ENCODE measurements at regions not wholly inside any gene's neighbourhood (a gene's known extent, or its start where the extent isn't known, plus 50 kb on each side); places are given as distances from the start of the nearest gene placed in this dataset.

GRCh38 chr6:47970826-47971225 lies 140.2 kb downstream of the PTCHD4 start:
- Histone ChIP-seq H2AFZ (ENCODE audit: low read length) (no peak overlapping the region), H3K36me3 (ENCODE audit: low read depth, low read length) (no peaks in the 10 kb centered on the region), H3K4me3 (ENCODE audit: low read length) (no peak overlapping the region), H3K79me2 (ENCODE audit: low read length) (no peaks in the 10 kb centered on the region), H3F3A (ENCODE audit: low read length, unreplicated experiment) (no peaks in the 10 kb centered on the region), H3K27ac (ENCODE audit: low read length) (no peak overlapping the region), H4K20me1 (ENCODE audit: low read length) (no peaks in the 10 kb centered on the region), H3K9me2 (replicated peaks; ENCODE audit: low read length) (no peaks in the 10 kb centered on the region), H3K4me2 (ENCODE audit: low read length) (no peak overlapping the region), H3K27me3 (ENCODE audit: low read length) (no peaks in the 10 kb centered on the region), H3K9ac (ENCODE audit: low read length) (no peak overlapping the region), H3K4me1 (ENCODE audit: insufficient read depth, low read length) (no peaks in the 10 kb centered on the region), H3K9me3 (ENCODE audit: low read length) (no peaks in the 10 kb centered on the region)
- no TSS peak for BruUV-seq (replicated peaks)
- no peak for ATAC-seq
- intact Hi-C loops (cut with micrococcal nuclease), result no loop called here
- ChIA-PET POLR2A (ENCODE audit: unreplicated experiment) (no interaction called here), CTCF (no interaction called here)
- DNase-seq, result no peak
- no peak for TF ChIP-seq EZH2 (IDR thresholded peaks at IDR 0.05; ENCODE audit: low read length, unreplicated experiment)
- no peak for TF ChIP-seq EZH2phosphoT487 (IDR thresholded peaks at IDR 0.05; ENCODE audit: borderline replicate concordance, low read length)
- TF ChIP-seq CTCF (conservative IDR thresholded peaks at IDR 0.05; ENCODE audit: low read depth, low read length), result no peak

- Histone ChIP-seq H3K4me3 (ENCODE audit: low read length) (no peak overlapping the region), H3K36me3 (ENCODE audit: low read depth, low read length) (no peaks in the 10 kb centered on the region), H2AFZ (ENCODE audit: low read length) (no peak overlapping the region), H3K27ac (ENCODE audit: low read length) (no peak overlapping the region), H4K20me1 (ENCODE audit: low read length) (no peaks in the 10 kb centered on the region), H3K4me2 (ENCODE audit: low read length) (no peak overlapping the region), H3K79me2 (ENCODE audit: low read length) (no peaks in the 10 kb centered on the region), H3K9me3 (ENCODE audit: low read length) (no peaks in the 10 kb centered on the region), H3K4me1 (ENCODE audit: insufficient read depth, low read length) (no peaks in the 10 kb centered on the region), H3F3A (ENCODE audit: low read length, unreplicated experiment) (no peaks in the 10 kb centered on the region), H3K9ac (ENCODE audit: low read length) (no peak overlapping the region), H3K9me2 (replicated peaks; ENCODE audit: low read length) (no peaks in the 10 kb centered on the region), H3K27me3 (ENCODE audit: low read length) (no peaks in the 10 kb centered on the region)
- ATAC-seq (peak; percentile 64), DNase-seq (peak; percentile 66)
- POLR2A ChIA-PET (ENCODE audit: unreplicated experiment), result no interaction called here
- TF ChIP-seq EZH2 (IDR thresholded peaks at IDR 0.05; ENCODE audit: low read length, unreplicated experiment), result no peak
- no peak for TF ChIP-seq EZH2phosphoT487 (IDR thresholded peaks at IDR 0.05; ENCODE audit: borderline replicate concordance, low read length)
- no peak for TF ChIP-seq CTCF (conservative IDR thresholded peaks at IDR 0.05; ENCODE audit: low read depth, low read length)
- no TSS peak for BruUV-seq (replicated peaks)
- CTCF ChIA-PET, result no interaction called here
- intact Hi-C loops (cut with micrococcal nuclease), result no loop called here
These were observed 143.2 kb downstream of the PTCHD4 start for GRCh38 chr6:47967843-47968242.

GRCh38 chr6:47964969-47965368 lies 146.0 kb downstream of the PTCHD4 start:
- H3K27me3 ChIP-seq (ENCODE audit: low read length), result no peaks in the 10 kb centered on the region
- H3K9me3 ChIP-seq (ENCODE audit: low read length), result no peaks in the 10 kb centered on the region
- ATAC-seq (no peak), DNase-seq (no peak)
- H3K9ac ChIP-seq (ENCODE audit: low read length), result no peak overlapping the region
- H3K4me1 ChIP-seq (ENCODE audit: insufficient read depth, low read length), result no peaks in the 10 kb centered on the region
- no peak overlapping the region for H3K4me3 ChIP-seq (ENCODE audit: low read length)
- intact Hi-C loops (cut with micrococcal nuclease), result no loop called here
- ChIA-PET CTCF (no interaction called here), POLR2A (ENCODE audit: unreplicated experiment) (no interaction called here)
- no peaks in the 10 kb centered on the region for H3K79me2 ChIP-seq (ENCODE audit: low read length)
- H3K27ac ChIP-seq (ENCODE audit: low read length), result no peak overlapping the region
- BruUV-seq (replicated peaks), result no TSS peak
- no peaks in the 10 kb centered on the region for H3F3A ChIP-seq (ENCODE audit: low read length, unreplicated experiment)
- H3K36me3 ChIP-seq (ENCODE audit: low read depth, low read length), result no peaks in the 10 kb centered on the region
- no peaks in the 10 kb centered on the region for H4K20me1 ChIP-seq (ENCODE audit: low read length)
- TF ChIP-seq EZH2phosphoT487 (IDR thresholded peaks at IDR 0.05; ENCODE audit: borderline replicate concordance, low read length) (no peak), CTCF (conservative IDR thresholded peaks at IDR 0.05; ENCODE audit: low read depth, low read length) (no peak), EZH2 (IDR thresholded peaks at IDR 0.05; ENCODE audit: low read length, unreplicated experiment) (no peak)
- H3K4me2 ChIP-seq (ENCODE audit: low read length), result no peak overlapping the region
- no peak overlapping the region for H2AFZ ChIP-seq (ENCODE audit: low read length)
- no peaks in the 10 kb centered on the region for H3K9me2 ChIP-seq (replicated peaks; ENCODE audit: low read length)

Measured in PC-3 (cell line).